HG02763 (cell line): ENCODE measurements at regions not wholly inside any gene's neighbourhood (a gene's known extent, or its start where the extent isn't known, plus 50 kb on each side); places are given as distances from the start of the nearest gene placed in this dataset.
A peak's percentile ranks its signal among the peaks of the same experiment; 100 is the strongest.
"Not testable (repeated sequence)": the region's sequence is repeated elsewhere in the genome, so short reads cannot be mapped to it uniquely, and the experiment has no call there.

ENCODE experiments used
- ATAC-seq: cut with Tn5 transposase; IDR thresholded peaks from one replicate; pipeline ENCODE4 v1.9.1; 2021; ENCODE audit warnings: mild to moderate bottlenecking, moderate library complexity; ENCODE audit not compliant: unreplicated experiment

DNA sequence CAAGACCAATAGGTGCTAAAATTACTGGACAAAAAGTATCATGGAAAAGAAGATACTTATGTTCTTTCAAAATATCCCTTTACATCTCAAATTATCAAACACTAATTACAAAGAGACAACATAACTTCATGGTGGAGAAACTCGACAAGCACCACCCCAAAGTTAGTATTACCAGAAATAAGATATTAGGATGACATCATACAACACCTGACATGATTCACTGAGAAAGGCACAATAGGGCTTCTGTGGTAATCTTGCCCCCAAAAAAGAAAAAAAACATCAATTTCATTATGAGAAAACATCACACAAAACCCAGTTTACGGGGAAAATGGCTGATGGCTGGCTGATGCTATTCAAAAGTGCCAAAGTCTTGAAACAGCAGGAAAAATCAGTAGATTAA, 1781.7 kb upstream of the PCDH10 start:
- ATAC-seq = no peak

DNA sequence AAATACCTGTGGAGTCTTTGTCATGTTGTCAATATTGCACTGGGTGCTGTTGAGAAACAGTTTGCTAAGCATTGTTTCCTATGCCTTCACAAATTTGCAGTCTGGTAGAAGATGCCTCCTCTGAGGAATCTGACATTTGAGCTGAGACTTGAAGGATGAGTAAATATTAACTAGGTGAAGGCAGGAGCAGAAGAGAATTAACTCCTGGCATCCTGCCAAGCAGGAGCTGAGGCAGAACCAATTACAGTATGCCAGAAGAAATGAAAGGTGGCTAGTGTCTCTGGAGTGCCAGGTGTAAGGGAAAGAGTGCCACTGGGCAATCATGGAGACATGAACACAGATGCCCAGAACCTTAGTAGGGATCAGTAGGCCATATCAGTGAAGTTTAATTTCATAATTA, 1778.2 kb upstream of the PCDH10 start:
- no peak for ATAC-seq

DNA sequence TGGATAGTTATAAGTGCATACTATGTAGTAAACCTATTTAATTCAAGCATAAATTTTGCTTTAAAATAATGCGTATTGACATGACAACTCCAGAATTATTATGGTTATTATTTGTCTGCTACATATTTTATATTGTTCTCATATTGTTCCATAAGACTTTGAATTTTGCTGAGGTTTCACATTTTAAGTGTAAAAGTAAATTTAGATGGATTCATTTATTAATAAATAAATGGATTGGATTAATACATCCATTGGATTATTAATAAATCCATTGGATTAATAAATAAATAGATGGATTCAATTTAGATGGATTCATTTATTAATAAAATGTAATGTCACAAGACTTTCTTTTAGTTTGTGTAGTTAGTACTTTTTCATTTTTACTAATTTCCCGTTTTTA, 1768.0 kb upstream of the PCDH10 start:
- no peak for ATAC-seq

DNA sequence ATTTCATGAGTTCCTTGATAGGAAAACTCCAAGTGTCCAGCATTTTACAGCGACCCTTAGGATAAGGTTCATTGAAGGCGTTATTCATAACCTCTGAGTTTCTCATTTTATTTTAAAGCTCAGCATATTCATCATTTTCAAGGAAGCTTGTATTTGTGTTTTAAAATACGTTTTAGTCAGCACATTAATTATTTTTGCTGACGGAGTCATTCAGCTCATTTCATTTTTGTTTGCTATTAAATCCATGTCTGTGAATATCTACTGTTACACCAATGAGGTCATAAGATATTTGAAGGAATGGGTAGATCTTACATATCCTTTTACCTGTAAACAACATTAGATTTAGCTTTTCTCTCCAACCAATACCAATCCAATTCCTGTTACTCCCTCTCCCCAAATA, 1766.3 kb upstream of the PCDH10 start:
- ATAC-seq = no peak

DNA sequence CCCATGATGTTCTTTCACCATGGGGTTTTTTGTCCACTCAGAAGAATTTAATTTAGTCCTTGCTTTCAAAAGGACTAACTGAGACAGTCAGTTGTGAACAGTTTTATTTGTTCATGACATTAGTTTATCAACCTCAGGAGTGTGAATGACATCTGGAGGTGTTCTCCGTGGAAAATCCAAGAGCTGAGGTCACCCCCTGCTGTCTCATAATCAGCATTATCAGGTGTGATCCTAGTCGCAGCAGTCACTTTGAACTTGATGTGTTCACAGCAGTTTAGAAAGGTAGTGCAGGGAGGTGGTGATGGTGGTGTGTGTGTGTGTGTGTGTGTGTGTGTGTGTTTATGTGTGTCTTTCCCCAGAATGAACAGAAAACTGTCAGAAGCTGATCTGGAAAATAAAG, 1760.8 kb upstream of the PCDH10 start:
- no peak for ATAC-seq

DNA sequence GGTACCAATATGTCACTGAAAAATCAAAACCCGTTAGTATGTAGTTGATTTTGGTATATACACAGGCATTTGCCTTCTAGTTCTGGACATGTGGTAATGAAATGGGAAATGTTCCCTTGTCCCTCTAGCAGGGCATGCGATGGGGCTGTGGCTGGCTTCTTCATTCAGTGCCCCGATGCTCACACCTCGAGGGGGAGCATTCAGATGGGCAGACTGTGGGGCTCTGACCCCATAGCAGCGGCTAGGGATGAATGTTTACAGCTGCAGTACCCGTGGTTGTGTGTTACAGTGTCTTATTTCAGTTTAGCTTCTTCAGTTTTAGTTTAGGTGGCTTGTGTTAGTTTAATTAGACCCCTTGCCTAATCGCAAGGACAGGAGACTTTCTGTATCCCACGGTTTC, 1741.0 kb upstream of the PCDH10 start:
- no peak for ATAC-seq

DNA sequence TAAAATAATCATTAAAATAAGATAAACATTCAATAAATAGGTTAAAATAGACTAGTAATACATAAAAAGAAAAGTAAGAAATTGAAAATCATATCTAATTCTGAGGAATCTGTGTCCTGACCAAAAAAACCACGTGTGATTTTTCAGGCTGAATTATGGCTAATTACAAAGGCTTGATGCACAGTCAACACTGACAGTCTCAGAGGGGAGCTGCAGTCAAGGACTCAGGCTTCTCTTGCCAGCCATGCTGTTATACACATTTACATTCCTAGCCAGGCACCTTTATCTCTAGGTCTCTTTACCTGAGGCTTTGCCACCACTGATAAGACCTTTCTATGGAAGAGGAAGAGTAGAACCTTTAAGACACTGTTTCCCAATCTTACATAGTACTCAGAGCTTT, 1737.7 kb upstream of the PCDH10 start:
- ATAC-seq = no peak

DNA sequence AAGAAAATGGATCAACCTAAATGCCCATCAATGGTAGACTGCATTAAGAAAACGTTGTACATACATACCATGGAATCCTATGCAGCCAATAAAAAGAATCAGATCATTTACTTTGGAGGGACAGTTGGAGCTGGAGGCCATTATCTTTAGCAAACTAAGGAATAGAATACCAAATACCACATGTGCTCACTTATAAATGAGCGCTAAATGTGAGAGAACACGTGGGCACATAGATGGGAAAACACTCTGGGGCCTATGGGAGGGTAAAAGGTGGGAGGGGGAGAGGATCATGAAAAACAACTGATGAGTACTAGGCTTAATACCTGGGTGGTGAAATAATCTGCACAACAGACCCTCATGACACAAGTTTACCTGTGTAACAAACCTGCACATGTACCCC, 1729.9 kb upstream of the PCDH10 start:
- no peak for ATAC-seq

DNA sequence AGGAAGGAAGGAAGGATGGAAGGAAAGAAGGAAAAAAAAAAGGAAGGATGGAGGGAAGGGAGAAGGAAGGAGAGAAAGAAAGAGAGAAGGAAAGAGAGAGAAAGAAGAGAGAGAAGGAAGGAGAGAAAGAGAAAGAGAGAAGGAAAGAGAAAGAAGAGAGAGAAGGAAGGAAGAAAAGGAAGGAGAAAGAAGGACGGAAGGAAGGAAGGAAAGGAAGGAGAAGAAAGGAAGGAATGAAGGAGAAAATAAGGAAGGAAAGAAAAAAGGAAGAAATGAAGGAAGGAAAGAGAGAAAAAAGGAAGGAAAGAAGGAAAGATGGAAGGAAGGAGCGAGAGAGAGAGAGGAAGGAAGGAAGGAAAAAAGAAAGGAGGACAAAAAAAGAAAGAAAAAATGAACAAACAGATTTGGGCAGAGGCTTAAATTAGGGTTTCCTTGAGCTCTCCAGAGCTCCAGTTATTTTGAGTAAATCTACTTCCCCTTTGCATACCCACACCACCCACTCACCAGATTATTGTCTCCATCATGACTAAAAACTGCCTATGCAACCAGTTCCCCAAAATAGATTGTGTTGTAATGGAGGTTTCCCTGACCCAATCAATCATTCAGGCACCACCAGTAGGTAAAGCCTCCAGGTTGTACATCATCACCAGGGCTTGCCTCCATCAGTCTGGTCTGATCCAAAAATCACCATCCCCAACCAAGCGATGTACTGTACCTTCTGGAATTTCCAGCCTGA, 1722.9 kb upstream of the PCDH10 start:
- peak; percentile 56 for ATAC-seq

DNA sequence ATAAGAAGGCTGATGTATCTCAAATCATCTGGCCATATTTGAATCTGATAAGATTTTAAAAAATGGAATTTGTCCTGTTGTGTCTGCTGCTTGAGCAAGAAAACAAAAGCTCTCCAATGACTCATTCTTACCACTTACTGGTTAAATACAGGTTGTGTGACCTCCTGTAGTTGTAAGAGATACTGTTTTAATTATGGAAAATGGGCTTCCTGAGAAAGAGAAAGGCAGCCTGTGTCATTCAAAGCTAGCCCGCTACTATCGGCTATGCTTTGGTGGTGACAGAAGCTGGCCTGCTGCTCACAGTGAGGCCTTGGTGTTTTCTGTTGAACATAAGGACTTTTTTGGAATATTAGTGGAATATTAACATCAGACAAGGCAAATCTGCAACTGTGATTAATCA, 1722.1 kb upstream of the PCDH10 start:
- ATAC-seq = peak; percentile 38

DNA sequence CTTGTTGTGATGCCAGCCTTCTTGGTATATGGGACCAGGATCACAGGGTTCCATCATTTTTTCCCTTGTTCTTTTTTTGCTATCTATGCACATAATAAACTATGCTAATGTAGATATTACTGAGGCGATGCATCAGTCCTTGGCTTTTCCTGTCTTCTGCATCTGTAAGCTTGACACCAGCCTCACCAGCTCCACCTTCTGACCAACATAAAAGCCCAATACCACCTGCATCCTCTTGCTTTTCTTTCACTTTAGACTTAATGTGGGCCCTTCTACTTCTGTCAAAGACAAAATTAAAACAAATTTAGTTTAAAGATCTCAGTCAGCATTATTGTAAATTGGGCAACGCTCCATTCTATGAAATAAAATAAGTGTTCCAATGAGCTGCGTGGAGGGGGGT, 1718.8 kb upstream of the PCDH10 start:
- ATAC-seq = no peak

DNA sequence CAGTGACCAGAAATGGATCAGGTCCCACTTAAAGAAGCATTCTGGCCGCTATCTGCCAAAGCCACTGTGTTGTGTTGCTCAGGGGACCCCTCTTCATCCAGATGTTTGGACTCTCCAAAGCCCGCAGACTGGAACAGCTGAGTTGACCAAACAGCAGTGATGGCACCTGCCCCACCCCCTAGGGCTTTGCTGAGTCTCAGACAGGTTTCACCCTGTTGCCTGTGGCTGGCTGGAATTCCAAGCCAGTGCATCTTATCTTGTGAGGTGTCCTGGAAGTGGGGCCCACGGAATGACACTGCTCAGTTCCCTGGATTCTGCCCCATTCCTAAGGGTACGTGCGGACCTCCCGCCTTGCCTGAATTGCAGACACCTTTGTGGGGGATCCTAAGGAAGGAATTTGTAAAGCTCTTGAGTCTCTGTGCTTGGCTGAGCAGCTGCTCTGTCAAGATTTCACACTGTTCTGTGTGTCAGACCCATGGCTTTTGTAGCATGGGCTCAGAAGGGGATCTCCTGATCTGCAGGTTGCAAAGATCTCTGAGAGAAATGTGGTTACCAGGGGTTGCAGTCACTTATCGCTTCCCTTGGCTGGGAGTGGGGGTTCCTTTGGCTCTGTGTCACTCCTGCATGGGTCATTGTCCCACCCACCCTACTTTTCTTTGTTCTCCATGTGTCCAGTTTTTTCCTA, 1707.9 kb upstream of the PCDH10 start:
- no peak for ATAC-seq

DNA sequence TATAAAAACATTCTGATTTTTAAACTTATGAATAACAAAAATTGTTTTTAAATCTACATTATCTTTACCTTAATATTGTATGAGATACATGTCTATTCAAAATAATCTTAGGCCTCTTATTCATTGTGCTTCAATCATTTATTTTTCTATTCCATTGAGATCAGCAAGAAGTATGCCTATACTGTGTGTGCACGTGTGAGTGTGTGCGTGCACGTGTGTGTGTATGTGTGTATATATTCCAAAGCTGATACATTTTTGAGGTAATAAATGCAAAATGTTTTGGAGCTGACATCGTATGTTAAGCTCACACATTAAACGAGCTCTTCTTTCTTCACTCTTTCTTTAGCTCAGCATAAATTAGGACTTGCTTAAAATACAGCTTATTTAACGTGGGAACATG, 1701.2 kb upstream of the PCDH10 start:
- no peak for ATAC-seq

DNA sequence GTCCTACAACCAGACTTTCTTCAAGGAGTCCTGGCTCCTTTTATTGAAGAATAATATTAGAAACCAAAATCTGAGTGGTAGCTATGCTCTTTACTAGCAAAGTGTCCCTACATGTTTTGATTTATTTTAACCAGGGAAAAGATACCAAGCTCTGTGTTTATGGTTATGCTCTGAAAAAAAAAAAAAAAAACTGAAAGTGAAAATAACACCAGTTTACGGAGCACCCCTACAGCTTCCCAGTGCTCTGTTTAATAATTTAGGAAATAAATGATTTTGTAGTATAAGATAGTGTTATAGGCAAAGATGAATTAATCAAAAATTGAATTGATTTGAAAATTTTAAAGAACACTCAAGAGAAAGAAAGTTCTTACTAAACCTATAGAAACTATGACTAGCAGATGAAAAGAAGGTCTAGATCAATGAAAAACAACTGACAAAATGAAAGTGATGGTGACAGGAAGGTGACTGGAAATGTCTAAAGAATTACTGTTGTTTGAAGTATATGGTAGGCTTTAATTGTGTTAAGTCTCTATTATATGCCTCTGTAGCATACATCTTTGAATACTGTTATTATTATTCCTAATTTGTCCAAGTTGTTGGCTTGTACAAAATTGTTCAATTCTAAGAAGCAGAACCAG, 1698.4 kb upstream of the PCDH10 start:
- ATAC-seq = no peak

DNA sequence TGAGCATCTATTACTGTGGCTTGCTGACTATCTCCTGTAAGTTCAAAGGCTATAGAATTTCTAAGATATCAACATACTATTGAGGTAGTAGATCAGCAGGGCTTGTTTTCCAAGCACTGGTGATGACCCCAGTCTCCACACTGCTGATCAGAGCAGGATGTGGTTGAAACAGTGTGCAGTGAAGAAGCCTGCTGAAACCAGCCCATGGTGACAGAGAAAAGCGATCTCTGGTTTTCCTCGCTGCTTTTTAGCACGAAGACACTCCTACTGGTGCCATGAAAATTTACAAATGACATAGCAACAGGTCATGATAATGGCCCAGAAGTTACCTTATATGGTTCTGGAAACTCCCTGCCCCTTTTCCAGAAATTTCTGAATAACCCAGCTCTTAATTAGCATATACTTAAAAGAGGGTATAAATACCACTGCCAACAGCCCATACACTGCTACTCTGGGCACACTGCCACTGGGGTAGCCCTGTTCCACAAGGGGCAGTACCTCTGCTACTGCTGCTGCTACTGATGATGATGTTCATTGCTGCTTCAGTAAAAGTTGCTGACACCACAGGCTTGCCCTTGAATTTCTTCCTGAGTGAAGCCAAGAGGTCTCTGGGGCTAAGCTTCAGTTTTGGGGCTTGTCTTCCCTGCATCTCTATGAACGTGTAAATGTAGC, 1689.5 kb upstream of the PCDH10 start:
- ATAC-seq = no peak

DNA sequence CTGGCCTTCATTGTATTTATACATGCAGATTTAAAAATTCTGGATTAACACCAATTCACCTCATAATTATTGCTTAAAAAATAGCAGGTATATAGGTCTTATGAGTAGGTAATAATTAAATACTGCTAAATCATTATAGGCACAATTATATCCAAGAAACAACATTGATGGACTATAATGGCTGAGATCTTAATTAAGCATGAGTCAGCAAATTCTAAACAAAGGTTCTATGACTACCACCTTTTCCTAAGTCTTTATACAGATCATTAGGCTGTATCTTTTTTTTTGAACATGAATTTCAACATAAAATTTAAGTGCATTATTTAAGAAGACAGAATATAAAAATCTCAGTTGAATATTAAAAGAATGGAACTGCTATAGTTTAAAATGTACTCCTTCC, 1678.7 kb upstream of the PCDH10 start:
- ATAC-seq = no peak

DNA sequence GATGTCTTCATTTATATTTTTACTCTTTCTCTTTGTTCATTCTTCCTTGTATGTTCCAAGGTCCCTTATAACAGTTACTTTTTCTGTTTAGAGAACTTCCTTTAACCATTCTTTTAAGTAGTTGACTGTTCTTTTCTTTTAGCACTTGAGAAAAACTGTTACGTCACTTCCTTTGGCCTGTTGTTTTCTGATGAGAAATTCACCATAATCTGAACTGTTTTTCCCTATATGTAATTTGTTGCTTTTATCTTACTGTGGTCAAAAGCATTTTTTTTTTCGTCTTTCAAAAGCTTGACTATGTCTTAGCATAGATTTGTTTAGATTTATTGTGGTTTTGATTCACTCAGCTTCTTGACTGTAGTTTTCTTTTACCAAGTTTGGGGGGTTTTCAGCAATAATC, 1660.3 kb upstream of the PCDH10 start:
- ATAC-seq = no peak

DNA sequence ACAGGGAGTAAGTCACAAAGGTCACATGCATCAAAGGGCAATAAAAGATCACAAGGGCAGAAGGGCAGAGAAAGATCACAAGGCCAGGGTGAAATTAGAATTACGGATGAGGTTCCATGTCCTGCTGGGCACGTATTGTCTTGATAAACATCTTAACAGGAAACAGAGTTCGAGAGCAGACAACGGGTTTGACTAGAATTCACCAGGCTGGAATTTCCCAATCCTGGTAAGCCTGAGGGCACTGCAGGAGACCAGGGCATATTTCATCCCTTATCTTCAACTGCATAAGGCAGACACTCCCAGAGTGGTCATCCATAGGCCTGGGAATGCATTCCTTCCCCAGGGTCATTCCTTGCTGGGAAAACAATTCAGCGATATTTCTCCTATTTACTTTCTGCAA, 1652.9 kb upstream of the PCDH10 start:
- not testable (repeated sequence) for ATAC-seq

DNA sequence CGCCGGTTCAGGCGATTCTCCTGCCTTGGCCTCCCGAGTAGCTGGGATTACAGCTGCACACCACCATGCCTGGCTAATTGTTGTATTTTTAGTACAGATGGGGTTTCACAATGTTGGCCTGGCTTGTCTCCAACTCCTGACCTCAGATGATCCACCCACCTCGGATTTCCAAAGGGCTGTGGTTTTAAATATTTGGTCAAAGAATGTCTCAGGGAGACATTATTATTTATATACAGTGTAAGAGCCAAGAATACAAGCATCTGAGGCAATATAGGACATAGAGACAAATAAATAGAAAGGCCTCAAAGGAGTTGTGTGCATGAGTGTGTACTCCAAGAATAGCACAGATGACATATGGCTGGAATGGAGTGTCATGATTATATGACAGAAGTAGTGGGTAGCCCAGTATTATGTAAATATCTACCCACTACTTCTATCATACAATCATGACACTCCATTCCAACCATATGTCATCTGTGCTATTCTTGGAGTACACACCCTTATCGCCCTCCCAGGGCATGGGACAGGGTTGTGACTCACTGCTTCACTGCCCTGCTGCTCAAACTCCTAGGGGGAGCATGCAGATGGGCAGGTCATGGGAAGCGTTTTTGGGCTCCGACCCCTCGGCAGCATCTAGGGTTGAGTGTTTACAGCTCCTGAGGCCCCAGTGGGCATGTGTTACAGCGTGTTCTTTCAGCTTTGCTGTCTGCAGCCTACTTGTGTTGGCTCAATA, 1649.8 kb upstream of the PCDH10 start:
- no peak for ATAC-seq

DNA sequence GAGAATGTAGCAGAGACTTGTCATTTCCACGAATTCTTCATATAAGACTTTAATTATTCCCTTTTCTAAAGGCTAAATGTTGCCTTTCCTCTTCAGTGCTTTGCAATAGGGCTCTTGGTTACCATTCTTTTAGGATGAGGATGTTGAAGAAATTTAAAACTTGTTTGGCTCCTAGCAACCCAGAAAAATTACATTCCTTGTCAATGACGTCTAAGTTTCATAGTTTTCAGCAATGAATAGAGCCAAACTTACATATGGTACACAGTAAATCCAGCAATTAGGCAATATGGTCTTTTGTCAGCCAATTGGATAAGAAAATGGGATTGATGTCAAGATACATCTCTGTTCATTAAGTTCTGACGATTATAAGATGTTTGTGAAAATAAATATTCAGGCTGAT, 1639.6 kb upstream of the PCDH10 start:
- ATAC-seq = no peak

DNA sequence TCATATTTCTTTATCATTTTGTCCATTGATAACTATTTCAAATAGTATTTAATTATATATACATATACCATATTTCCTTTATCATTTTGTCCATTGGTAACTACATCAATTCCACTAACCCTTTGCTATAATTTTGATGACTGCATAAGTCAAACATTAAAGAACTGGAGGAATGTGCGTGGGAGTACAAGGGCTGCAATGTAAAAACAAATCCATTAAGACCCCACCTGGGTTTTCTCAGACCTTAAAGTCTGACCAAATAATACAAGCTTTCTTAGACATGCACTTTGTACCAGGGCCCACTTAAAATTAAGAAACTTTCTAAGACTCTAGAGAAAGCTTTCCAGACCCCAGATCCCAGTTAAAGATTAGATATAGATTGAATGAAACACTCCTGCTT, 1622.4 kb upstream of the PCDH10 start:
- ATAC-seq = no peak
